Left cardiac atrium (tissue), 4 donors: ENCODE measurements at regions not wholly inside any gene's neighbourhood (a gene's known extent, or its start where the extent isn't known, plus 50 kb on each side); places are given as distances from the start of the nearest gene placed in this dataset.

Experiments used
- ATAC-seq, 2 donors: fragments of 200-7000 bp; cut with Tn5 transposase; one replicate each; pipeline ENCODE4 v1.9.1; 2020; ENCODE audit warnings: mild to moderate bottlenecking in 2 of 2, moderate library complexity in 2 of 2
- DNase-seq: peaks from one replicate; pipeline ENCODE4 v3.0.0-alpha.2; 2020
- intact Hi-C, 2 donors: fragments of 100-400 bp; cut with DNase I; formaldehyde crosslinking; loops; one replicate each; pipeline versions ENCODE4 v1.14.1 to v1.15.1; 2022 to 2023
- donor health status: DM: no; HTN: yes; CAD: no.
- donor health status: DM: no; HTN: yes; CAD: no; lungs with severe emphysema.
- donor health status: DM: yes; HTN: yes; CAD: no.
- donor health status: Dilated cardiomyopathy.

DNA sequence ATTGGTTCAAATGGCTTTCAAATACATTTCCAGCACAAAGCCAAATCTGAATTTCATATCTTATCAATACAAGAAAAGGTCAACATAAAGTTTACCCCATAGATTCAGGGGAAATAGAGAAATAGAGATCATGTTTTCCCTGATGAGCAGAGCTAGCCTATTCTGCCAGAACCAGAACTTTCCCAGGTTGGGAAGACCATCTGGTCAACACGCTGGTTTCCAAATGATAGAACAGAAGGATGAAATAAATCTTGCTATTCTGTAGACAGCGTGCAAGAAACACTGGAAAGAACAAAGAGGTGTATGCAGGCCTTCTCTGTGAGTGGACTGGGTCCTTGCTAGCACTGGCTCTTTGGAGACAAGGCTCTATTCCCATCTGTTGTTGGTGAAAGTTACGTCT, 350.6 kb downstream of the NDFIP2 start:
- ATAC-seq (no peak), DNase-seq (no peak)
- intact Hi-C loops: no loop called here

DNA sequence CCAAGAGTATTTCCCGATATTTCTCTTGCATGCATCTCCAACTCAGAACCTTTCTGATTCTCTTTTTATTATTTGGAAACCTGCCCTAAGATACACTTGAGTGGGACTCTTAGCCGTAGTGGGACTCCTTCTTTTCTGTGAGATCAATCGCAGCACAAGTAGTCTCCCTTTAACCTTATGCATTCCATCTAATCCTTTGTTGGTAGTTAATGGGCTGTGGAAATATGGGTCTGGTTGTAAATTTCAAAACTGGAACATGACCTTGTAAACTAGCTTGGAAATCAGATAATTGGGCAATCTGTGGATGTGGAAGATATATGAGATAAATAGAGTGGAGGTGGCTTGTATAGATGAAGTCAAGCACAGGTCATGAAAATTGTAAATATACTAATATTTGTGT, 350.0 kb downstream of the NDFIP2 start:
- ATAC-seq (no peak), DNase-seq (no peak)
- intact Hi-C loops: no loop called here

DNA sequence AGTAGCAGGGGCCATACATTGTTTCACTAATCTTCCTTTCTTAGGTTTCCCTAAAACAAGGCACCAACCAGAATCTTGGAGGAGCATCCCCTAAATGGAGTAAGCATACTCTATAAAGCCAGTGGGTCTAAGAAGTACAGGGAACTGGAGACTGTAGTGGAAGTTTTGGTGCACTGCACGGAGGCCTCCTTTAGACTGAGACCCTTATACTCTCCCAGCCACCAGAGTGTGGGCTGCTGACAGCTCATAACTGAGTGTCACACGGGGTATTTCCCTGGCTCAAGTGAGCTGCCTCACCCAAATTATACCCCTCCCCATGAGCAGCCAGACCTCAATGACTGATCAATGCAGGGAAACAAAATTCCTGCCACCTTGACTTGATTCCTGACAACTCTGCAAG, 349.5 kb downstream of the NDFIP2 start:
- no peak for ATAC-seq

DNA sequence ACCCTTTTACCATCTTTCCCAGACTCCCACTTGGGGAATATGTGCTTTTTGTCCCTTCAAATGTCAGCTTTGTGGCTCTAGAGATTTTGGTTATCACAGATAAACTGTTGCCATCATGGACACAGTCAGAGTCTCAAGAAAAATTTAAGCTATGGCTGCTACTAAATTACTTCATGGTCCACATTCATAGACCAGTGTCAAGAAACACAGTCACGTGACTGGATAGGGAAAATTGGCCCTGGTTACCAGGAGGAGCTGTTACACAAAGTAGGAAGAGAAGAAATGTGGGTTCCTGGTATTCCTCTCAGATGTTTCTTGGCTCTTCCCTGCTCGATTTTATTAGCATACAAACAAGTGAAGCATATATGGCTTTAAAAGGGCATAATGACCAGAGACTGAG, 348.9 kb downstream of the NDFIP2 start:
- no peak for ATAC-seq
- DNase-seq: no peak
- intact Hi-C loops: no loop called here

More for the DNA sequence above, 349.5 kb downstream of the NDFIP2 start:
- DNase-seq: no peak
- intact Hi-C loops: no loop called here

DNA sequence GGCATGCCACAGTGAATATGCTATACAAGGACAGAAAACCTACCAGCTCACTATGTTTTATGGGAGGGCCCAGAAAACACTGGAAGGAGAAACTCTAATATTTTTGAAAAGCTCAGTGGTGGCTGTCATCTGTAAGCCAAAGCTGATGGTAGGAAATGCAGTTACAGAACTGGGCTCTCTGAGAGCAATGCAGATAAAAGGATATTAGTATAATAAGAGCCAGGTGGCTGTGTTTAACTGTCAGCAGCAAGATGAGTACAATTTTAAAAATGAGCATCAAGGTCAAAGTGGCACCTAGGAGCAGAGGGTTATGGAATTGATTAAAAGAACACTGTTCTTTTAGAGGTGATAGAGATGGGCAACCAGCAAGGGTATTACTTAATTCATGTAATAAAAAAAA, 345.0 kb downstream of the NDFIP2 start:
- DNase-seq (no peak), ATAC-seq (no peak)
- intact Hi-C loops: no loop called here

DNA sequence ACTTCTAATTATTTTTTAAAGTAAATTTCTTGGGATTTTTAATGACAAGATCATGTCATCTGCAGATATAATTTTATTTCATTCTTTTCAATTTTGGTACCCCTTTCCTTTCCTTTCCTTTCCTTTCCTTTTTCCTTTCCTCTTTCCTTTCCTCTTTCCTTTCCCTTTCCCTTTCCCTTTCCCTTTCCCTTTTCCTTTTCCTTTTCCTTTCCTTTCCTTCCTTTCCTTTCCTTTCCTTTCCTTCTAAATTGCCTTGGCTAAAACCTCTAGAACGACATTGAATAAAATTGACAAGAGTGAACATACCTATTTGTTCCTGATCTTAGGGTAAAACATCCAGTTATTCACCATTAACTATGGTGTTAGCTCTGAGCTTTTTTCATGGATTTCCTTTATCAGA, 334.1 kb downstream of the NDFIP2 start:
- ATAC-seq (no peak), DNase-seq (no peak)
- intact Hi-C loops: no loop called here

DNA sequence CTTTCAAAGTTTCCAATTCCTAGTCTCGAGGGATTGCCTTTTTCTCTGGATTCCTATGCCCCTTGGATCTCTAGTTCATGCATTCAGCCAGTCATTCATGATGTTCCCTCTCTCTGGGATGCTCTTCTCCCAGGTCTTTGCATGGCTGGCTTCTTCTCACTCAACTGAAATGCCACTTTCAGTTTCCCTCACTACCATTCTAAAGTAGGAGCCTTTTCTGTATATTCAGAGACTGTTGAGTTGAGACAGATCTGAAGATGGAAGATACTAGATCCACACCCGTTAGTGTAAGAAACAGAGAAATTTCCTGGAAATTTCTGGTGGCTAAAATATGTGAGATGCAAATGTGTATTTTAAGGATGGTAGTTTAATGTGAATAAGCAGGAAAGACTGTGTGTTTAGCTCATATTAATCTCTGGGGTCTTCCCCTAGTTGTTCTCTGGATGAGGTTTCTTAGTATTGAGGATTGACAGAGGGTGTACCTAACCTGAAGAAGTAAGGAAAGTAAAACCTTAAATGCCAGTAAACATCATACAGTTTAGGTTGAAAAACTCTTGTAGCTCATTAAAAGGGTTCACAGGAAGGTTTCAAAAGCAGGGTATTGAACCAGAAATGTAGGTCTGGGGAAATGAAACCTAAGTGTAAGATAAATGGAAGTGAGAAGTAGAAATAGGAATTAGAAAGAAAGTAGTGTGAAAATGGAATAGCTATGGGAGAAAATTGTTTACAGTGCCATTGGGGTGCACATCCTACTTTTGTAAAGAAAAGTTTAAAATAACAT, 331.3 kb downstream of the NDFIP2 start:
- intact Hi-C loops: no loop called here
- DNase-seq (no peak), ATAC-seq (no peak)

DNA sequence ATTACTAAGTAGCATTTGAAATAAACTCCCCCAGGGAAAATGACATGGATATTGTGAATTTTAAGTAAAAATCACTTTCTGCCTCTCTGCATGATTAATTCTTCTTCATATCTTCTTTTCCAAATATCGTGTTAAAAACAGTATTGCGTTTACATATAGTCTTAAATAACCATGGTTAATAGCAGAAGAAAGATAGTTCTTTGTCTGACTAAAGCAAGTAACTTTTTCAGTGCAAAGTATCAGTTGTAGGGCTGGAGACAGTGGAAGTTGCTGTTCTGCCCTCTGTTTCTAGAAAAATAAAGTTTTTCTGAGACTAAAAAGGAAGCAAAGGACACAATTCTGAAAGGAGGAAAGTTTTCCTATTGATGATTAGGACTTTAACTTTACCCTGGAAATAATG, 330.2 kb downstream of the NDFIP2 start:
- DNase-seq (no peak), ATAC-seq (no peak)
- intact Hi-C loops: no loop called here

DNA sequence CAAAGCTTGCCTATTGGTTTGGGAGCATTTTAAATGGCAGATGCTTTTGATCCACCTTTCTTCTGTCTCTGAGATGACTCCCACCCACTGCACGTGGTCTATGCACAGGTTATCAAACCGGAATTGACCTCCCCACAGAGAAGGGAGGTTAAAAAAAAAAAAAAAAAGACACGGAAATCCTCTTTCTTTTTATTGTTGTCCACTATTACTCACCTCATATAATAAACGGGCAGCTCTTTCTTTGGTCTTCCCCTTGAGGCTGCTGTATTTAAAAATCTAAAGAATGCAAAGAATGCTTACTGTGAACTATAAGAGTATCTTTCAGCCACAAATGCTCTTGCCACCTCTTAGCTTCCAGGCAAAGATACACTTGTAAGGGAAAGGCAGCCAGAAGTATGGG, 329.7 kb downstream of the NDFIP2 start:
- DNase-seq (no peak), ATAC-seq (no peak)
- intact Hi-C loops: no loop called here

DNA sequence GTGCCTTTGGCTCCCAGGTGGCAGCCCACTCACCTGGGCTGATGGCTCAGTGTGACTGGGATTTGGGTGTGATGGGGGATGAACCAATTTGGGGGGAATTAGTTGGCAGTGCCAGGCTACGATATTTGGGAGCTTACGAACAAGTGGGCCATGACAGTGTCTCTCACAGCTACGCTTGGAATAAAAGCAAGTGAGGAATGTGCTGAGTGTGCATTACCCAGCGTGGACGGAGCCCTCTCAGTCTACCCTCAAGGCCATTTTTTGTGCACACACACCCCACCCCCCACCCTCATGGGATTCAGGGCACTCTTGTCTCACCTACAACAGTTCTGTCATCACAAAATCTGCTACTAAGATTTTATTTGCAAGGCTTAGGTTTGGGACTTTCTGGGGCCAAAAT, 329.1 kb downstream of the NDFIP2 start:
- no peak for ATAC-seq
- intact Hi-C loops: no loop called here
- DNase-seq: no peak

DNA sequence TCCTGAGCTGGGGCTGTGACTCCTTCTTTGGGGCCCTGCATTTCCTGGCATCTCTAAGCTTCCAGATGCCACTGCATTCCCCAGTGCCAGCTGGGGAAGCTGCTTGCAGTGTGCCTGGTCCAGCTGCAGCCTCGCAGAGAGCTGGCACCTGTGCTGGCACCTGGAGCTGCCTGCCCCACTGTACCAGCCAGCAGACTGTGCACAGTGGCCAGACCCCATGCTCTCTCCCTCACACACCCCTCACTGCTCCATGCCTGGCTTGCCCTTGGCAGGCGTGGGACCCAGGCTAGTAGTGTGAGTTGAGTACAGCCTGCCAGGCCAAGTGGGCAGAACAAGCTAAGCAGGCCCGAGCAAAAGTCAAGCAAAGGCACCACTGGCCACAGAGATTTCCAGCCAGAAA, 327.5 kb downstream of the NDFIP2 start:
- no peak for ATAC-seq
- intact Hi-C loops: no loop called here
- DNase-seq: no peak

DNA sequence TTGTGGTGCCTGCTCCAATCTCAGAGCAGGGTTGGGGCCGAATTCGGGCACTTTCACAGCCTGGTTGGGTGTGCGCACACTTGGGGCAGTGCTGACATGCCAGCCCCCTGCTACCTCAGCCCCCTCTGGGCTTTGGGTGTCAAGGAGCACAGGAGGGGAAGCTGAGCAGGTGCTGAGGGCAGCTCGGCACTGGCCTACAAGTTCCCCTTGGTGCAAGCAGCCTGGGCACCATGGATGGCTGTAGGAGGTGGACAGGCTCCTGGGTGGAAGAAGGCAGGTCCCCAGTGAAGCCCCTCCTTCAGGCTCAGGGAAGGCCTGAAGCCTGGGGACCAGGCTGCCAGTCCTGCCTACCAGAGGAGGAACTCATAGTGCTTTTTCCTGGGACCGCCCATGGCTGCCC, 326.6 kb downstream of the NDFIP2 start:
- DNase-seq (no peak), ATAC-seq (no peak)
- intact Hi-C loops: no loop called here

DNA sequence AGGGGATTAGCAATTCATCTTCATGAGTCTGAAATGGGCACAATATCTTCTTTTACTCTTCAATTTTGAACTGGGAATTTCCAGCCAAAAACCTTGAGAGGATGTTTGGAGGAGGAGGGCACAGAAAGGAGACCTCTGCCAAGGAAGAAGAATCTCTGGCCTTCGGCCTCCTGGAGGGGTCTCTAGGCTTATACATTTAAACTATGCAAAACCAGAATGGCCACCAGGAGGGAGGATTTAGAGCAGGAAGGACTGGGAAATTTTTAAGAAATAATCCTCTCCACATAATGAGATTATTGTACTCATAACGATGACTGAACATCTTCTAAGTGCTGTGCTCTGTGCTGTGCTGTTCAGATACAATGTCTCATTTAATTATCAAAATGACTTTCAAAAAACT, 325.9 kb downstream of the NDFIP2 start:
- DNase-seq (no peak), ATAC-seq (no peak)
- intact Hi-C loops: no loop called here

DNA sequence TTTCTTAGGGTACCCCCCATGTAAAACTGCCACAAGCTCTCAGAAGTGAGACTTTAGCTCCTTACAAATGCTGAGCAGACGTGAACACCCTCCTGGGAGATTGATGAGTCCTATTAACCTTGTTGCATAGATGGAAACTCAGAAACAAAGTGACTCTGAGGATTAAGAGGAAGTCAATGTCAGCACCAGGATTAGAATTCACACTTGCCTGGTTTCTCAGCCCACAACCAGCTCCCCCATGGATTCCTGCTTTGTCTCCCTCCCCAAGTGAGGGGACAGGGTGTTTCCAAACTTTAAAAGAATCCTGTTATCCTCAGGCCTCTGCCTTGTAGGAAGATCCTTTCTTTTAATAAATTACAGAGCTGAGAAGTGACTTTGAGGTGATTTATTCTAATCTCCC, 324.4 kb downstream of the NDFIP2 start:
- intact Hi-C loops: no loop called here
- no peak for DNase-seq
- no peak for ATAC-seq

DNA sequence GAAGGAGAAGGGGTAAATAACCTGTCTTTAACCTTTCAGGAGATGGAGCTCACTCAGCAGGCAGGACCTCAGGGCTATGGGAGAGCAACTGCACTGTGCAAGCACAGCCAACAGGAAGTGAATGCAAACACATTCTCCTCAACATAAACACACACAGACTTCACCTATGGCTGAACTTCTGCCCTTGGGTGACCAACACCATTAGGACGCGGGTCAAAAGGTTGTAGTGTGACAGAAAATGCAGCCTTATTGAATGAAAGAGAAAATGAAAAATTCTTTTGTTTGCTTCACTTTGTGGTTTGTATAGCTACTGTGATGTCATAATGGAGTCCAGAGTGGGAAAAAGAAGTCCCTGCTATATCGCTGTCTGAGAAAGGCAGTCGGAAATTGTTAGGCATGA, 323.0 kb downstream of the NDFIP2 start:
- ATAC-seq (no peak), DNase-seq (no peak)
- intact Hi-C loops: no loop called here

DNA sequence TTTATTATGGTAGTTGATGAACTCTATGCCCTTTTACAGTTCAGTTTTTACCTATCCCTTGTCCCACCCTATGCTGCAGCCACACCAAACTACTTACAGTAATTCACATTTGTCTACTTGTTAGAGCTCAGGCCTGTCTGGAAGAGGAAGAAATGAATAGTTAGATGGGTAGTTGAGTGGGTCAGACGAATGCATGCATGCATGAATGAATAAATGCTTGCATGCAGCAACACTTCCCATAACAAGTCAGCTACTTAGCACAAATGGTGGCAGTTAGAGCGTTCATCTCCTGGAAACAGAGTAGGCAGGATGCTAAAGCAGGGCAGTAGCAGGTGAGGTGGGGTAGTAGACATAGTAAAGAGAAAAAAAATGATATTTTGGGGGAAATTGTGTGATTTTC, 322.3 kb downstream of the NDFIP2 start:
- intact Hi-C loops: no loop called here
- DNase-seq (no peak), ATAC-seq (no peak)

DNA sequence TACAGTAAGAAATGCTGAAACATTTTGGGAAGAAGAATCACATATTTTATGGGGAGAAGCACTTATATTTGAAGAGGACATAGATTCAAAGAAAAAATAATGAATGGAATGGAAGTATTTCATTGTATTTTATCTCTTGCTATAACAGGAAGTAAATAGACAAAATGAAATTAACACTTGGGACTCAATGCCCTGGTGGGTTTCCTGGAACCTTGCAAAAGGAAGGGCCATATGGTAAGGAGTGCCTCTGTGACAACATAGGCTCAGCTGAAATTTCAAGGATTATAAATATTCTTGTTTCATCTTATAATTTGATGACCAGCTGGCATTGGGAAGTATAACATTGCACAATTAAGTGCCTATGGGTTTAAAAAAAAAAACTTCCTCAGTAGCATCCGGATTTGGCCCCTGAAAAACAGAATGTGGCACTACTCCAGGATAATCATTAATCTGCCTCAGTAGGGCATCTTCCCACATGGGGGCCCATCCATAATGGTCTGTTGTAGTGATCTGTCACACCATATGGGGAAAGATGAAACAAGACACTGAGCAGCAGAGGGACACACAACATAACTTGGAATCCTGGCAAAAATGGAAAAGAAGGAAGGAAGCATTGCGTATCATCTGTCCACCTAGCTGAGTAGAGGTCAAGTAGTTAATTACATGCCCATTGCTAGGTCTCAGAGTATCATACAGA, 321.6 kb downstream of the NDFIP2 start:
- ATAC-seq (no peak), DNase-seq (no peak)
- intact Hi-C loops: no loop called here

DNA sequence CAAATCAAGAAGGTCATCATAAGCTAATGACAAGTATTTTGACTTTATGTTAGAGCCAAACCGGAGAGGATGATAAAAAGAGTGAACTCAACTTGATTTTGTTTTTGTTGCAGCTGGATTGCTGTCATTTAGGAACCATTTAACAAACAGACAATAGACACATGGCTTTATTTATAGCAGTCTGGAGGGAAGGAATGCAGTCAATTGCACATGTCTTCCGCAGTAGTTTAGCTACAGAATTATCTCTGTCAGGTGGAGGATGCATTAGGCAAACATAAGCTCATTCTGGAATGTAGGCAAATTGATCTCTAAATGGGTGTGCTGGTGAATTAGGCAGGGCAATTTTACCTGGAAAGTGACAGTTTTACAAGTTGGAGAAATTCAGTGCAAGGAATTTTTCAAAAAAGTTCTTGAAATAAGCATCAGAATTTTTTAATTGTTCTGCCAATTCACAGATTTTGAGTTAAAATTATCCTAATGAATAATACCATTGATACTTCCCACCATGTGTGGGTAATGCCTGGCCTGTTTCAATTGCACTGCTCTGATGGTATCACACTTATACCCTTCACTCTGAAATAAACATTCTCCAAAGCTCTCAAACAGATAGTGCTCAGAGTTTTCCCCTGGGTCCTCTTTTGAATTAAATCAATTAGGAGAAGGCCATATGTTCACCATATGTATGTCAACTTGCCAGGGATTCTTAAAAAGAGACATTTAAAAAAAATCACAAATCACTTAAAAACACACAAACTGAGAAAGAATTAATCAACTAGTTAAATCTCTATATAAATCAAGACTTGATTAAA, 318.3 kb downstream of the NDFIP2 start:
- intact Hi-C loops: no loop called here
- no peak for DNase-seq
- no peak for ATAC-seq

DNA sequence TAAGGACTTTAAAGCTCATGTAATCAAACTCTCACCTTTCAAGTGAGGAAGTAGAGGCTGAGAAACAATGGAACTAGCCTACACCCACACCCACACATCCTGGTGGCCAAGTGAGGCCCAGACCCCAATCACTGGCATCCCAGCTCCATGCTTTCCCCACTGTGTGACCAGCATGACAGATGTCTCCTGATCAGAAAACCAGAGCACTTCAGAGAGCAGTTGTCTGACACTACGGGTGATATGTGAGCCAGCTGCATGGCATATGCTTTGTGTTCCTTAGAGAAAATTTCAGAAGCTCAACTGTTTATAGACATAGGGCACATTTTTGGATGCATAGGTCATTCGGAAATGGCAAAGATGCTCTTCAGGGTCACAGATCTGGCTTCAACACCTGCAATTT, 315.2 kb downstream of the NDFIP2 start:
- intact Hi-C loops: no loop called here

DNA sequence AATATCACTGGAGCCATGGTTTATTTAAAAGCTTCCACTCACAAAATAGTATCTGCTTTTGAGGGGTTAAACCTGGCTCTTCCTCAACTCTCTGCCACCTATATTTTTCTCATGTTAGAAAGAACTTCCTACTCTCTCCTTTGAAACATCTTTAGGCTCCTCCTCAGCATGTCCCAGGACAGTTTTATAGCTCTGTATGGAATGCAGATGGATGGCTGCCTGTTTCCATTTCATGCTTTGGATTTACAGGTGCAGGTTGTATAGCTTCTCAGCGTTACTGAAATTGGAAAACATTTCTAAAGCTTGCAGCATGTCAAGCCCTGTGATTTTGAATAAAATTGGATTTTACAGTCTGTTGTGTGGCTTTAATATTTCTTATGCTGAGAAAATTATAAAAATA, 314.0 kb downstream of the NDFIP2 start:
- intact Hi-C loops: no loop called here
- ATAC-seq (no peak), DNase-seq (no peak)

More for the DNA sequence above, 315.2 kb downstream of the NDFIP2 start:
- DNase-seq: no peak
- no peak for ATAC-seq
